Peyer's patch (tissue), 4 donors: ENCODE measurements at regions not wholly inside any gene's neighbourhood (a gene's known extent, or its start where the extent isn't known, plus 50 kb on each side); places are given as distances from the start of the nearest gene placed in this dataset.

Experiments used
- DNase-seq, 3 donors: peaks; one replicate each; pipeline ENCODE4 v3.0.0-alpha.2; 2017 to 2019
- H3K27ac ChIP-seq, 4 donors: fragments of 200-600 bp; sonication (generic); one replicate each; pipeline ENCODE4 v1.5.1; 2016 to 2019
- H3K27me3 ChIP-seq, 2 donors: fragments of 200-600 bp; sonication (generic); one replicate each; pipeline ENCODE4 v1.5.1; 2019
- H3K36me3 ChIP-seq, 3 donors: fragments of 200-600 bp; sonication (generic); one replicate each; pipeline ENCODE4 v1.5.1; 2016 to 2019
- H3K4me1 ChIP-seq, 4 donors: fragments of 200-600 bp; sonication (generic); one replicate each; pipeline ENCODE4 v1.5.1; 2016 to 2019
- H3K4me3 ChIP-seq, 4 donors: fragments of 200-600 bp; sonication (generic); 1 replicate in 3 of 4; 2 replicates in 1 of 4; pipeline ENCODE4 v1.5.1; 2016 to 2019; ENCODE audit warnings: mild to moderate bottlenecking in 1 of 4
- H3K9me3 ChIP-seq, 4 donors: fragments of 200-600 bp; sonication (generic); one replicate each; pipeline ENCODE4 v1.5.1; 2016 to 2019; ENCODE audit warnings: mild to moderate bottlenecking in 1 of 4
- POLR2A ChIP-seq, 2 donors: fragments of 450-650 bp; IDR thresholded peaks; one replicate each; pipeline ENCODE4 v1.5.1; 2017; ENCODE audit warnings: antibody characterized with exemption in 2 of 2, mild to moderate bottlenecking in 2 of 2, moderate library complexity in 2 of 2
- TF ChIP-seq, protein P1 (sequence below), 6 experiments: fragments of 450-650 bp in 4 of 6; fragments of 200-600 bp in 2 of 6; sonication (generic) in 1 of 6; IDR thresholded peaks; one replicate each; pipeline ENCODE4 v1.5.1; 2017 to 2019; ENCODE audit warnings: antibody characterized with exemption in 6 of 6, mild to moderate bottlenecking in 3 of 6, moderate library complexity in 1 of 6

DNA sequence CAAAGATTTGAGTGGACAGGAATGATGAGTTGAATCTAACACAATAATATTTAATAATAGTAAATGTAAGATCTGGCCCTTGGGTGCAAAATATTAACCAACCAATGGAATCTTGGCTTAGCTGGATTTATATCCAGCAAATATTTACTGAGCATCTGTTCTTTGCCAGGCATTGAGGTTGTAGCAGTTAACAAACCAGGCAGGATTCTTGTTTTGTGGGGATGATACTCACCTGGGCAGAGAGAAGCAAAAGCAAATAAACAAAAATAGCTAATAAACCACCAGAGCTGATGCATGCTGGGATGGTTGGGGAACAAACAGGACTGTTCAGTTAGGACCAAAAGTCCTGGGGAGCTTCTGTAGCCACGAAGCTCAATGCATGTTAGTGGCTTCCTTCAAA is 84.1 kb upstream of the CDH13 start:
- TF ChIP-seq POLR2A (IDR thresholded peaks at IDR 0.05): no peak
- TF ChIP-seq, protein P1, sequence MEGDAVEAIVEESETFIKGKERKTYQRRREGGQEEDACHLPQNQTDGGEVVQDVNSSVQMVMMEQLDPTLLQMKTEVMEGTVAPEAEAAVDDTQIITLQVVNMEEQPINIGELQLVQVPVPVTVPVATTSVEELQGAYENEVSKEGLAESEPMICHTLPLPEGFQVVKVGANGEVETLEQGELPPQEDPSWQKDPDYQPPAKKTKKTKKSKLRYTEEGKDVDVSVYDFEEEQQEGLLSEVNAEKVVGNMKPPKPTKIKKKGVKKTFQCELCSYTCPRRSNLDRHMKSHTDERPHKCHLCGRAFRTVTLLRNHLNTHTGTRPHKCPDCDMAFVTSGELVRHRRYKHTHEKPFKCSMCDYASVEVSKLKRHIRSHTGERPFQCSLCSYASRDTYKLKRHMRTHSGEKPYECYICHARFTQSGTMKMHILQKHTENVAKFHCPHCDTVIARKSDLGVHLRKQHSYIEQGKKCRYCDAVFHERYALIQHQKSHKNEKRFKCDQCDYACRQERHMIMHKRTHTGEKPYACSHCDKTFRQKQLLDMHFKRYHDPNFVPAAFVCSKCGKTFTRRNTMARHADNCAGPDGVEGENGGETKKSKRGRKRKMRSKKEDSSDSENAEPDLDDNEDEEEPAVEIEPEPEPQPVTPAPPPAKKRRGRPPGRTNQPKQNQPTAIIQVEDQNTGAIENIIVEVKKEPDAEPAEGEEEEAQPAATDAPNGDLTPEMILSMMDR (IDR thresholded peaks at IDR 0.05): no peak
- H3K27ac ChIP-seq: no peak overlapping the region
- no peaks in the 10 kb centered on the region for H3K9me3 ChIP-seq
- DNase-seq: no peak
- no peaks in the 10 kb centered on the region for H3K36me3 ChIP-seq
- H3K27me3 ChIP-seq: no peaks in the 10 kb centered on the region
- no peaks in the 10 kb centered on the region for H3K4me1 ChIP-seq
- H3K4me3 ChIP-seq: no peak overlapping the region

DNA sequence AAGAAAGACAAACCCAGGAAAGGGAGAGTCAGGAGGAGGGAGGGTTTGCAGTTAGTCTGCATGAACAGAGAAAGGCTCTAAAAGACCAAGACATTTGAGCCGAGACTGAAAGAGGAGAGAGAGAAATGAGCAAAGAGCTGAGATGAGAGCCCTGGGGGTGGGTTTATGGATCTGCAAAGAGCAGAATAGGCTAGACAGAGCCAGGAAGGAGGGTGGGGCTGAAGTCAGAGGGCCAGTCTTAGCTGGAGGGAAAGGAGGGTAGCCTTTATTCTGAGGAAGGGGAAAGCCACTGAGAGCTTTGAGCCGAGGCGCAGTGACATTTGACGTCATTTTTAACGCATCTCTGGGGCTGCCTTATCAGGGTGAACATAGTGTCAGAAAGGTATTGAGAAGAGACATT is 85.7 kb upstream of the CDH13 start:
- H3K9me3 ChIP-seq: no peaks in the 10 kb centered on the region
- TF ChIP-seq, protein P1 (IDR thresholded peaks at IDR 0.05): no peak
- no peak for TF ChIP-seq POLR2A (IDR thresholded peaks at IDR 0.05)
- DNase-seq: no peak
- H3K36me3 ChIP-seq: no peaks in the 10 kb centered on the region
- H3K27ac ChIP-seq: no peak overlapping the region
- no peaks in the 10 kb centered on the region for H3K27me3 ChIP-seq
- H3K4me1 ChIP-seq: no peaks in the 10 kb centered on the region
- H3K4me3 ChIP-seq: no peak overlapping the region

DNA sequence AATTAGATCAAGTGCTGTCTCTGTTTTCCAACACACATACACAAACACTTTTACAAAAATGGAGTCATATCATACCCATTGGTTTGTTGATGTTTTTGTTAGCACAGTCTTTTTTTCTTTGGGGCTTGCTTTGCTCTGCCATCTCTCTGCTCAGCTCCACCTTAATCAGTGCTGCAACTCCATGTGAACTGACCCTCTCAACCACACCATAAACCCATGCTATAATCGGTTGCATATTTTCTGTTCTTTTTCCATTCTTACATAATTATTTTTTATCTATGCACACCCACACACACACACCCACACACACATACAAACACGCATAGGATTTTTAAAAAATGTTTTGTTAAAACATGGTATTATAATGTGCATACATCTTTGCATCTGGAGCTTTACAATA is 91.0 kb upstream of the CDH13 start:
- H3K9me3 ChIP-seq: no peaks in the 10 kb centered on the region
- no peak overlapping the region for H3K27ac ChIP-seq
- H3K36me3 ChIP-seq: no peaks in the 10 kb centered on the region
- no peak for TF ChIP-seq POLR2A (IDR thresholded peaks at IDR 0.05)
- TF ChIP-seq, protein P1 (IDR thresholded peaks at IDR 0.05): no peak
- H3K4me1 ChIP-seq: no peaks in the 10 kb centered on the region
- no peak for DNase-seq
- H3K27me3 ChIP-seq: no peaks in the 10 kb centered on the region
- no peak overlapping the region for H3K4me3 ChIP-seq

DNA sequence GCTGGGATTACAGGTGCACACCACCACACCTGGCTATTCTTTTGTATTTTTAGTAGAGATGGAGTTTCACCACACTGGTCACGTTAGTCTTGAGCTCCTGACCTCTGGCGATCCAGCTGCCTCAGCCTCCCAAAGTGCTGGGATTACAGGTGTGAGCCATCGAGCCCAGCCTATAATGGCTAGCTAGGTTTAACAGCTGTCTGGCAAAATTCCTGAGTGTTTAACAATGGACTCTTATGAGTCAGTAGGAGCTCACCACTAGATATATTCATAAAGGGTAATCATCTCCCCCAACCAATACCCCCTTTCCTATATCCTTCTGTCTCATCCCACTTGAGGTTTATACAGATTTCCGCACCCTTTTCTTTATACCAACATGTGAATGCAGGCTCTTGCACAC is 91.5 kb upstream of the CDH13 start:
- Histone ChIP-seq H3K27me3 (no peaks in the 10 kb centered on the region), H3K4me1 (no peaks in the 10 kb centered on the region), H3K9me3 (no peaks in the 10 kb centered on the region), H3K27ac (no peak overlapping the region), H3K36me3 (no peaks in the 10 kb centered on the region), H3K4me3 (no peak overlapping the region)
- no peak for DNase-seq
- TF ChIP-seq, protein P1 (IDR thresholded peaks at IDR 0.05): no peak
- TF ChIP-seq POLR2A (IDR thresholded peaks at IDR 0.05): no peak

DNA sequence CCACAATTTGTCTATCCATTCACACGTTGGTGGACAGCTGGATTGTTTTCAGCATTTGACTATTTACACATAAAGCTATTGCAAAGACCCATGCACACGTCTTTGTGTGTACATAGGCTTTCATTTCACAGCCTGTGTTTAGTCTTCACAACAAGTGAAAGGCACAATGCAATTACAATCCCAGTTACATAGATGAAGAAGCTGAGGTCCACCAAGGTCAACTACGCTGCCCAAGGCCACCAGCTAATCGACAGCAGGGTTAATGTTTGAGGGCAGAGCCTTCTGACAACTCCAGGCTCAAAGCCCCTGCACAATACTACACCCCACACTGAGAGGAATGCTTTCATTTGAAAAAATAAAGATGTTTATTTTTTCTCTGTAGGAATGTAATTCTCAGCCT is 93.6 kb upstream of the CDH13 start:
- TF ChIP-seq, protein P1 (IDR thresholded peaks at IDR 0.05): no peak
- TF ChIP-seq POLR2A (IDR thresholded peaks at IDR 0.05): no peak

DNA sequence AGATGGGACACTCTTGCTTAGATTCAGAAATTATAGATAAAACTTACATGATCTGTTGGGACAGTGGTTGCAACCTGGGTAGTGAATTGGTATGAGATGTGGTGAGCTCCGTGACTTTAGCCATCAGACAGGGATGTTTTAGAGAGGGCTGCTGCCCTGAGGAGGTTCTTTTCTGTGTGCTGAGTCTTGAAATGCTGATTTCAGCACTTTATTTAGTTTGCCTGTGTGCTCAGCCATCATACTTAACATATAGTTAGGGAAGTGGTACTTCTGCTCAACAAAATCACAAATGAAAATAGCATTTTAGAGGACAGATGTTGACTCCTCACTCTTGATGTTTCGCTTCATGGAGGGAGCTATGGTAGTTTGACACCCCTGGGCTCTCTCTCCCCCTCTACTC is 95.9 kb upstream of the CDH13 start:
- TF ChIP-seq, protein P1 (IDR thresholded peaks at IDR 0.05): no peak
- no peak for TF ChIP-seq POLR2A (IDR thresholded peaks at IDR 0.05)
- no peaks in the 10 kb centered on the region for H3K4me1 ChIP-seq
- no peaks in the 10 kb centered on the region for H3K27me3 ChIP-seq
- H3K9me3 ChIP-seq: no peaks in the 10 kb centered on the region
- H3K27ac ChIP-seq: no peak overlapping the region
- DNase-seq: no peak
- no peaks in the 10 kb centered on the region for H3K36me3 ChIP-seq
- H3K4me3 ChIP-seq: no peak overlapping the region

More for the DNA sequence above, 93.6 kb upstream of the CDH13 start:
- Histone ChIP-seq H3K4me1 (no peaks in the 10 kb centered on the region), H3K27ac (no peak overlapping the region), H3K36me3 (no peaks in the 10 kb centered on the region), H3K27me3 (no peaks in the 10 kb centered on the region), H3K4me3 (no peak overlapping the region), H3K9me3 (no peaks in the 10 kb centered on the region)
- no peak for DNase-seq
